ENCODE measurements at regions not wholly inside any gene's neighbourhood (a gene's known extent, or its start where the extent isn't known, plus 50 kb on each side); places are given as distances from the start of the nearest gene placed in this dataset.

- Histone ChIP-seq H3K9ac (no peak overlapping the region), H2AFZ (ENCODE audit: low read depth) (no peak overlapping the region), H3F3A (replicated peaks; ENCODE audit: insufficient read depth) (no peaks in the 10 kb centered on the region), H3K4me3 (ENCODE audit: low read depth in 2 of 2, low read length in 1 of 2) (no peak overlapping the region), H3K4me2 (no peak overlapping the region), H3K79me2 (ENCODE audit: insufficient read depth) (no peaks in the 10 kb centered on the region), H3K27me3 (ENCODE audit: insufficient read depth) (no peaks in the 10 kb centered on the region), H3K9me3 (peaks cover 3% of the 10 kb centered on the region; the same call in 1 of the 2 replicates), H4K20me1 (ENCODE audit: insufficient read depth) (no peaks in the 10 kb centered on the region), H3K27ac (ENCODE audit: low read depth in 2 of 2, low read length in 1 of 2) (no peak overlapping the region), H3K4me1 (ENCODE audit: control insufficient read depth in 1 of 2, insufficient read depth in 2 of 2, low read depth in 1 of 2, low read length in 1 of 2) (no peaks in the 10 kb centered on the region), H3K9me2 (no peaks in the 10 kb centered on the region; the same call in 1 of the 2 replicates), H3K36me3 (replicated peaks in 1 of 2; ENCODE audit: control insufficient read depth in 1 of 2, insufficient read depth in 2 of 2, low read length in 1 of 2) (no peaks in the 10 kb centered on the region)
- 18% methylated on average over 3 of the region's 3 CpGs for WGBS (ENCODE audit: low lambda C conversion rate)
- POLR2A ChIA-PET = no interaction called here
- DNase-seq = no peak
- CTCF ChIA-PET = interaction anchor here (1.4 kb wide), 1 partner anchor 206 kb away, joined by 3 read pairs; no protein-coding TSS in a partner anchor
- TF ChIP-seq RAD21 (IDR thresholded peaks at IDR 0.05; ENCODE audit: low read length) (no peak), MXI1 (IDR thresholded peaks at IDR 0.05; ENCODE audit: low read depth, low read length) (no peak), EZH2phosphoT487 (IDR thresholded peaks at IDR 0.05; ENCODE audit: borderline replicate concordance, low read depth) (no peak), SMC3 (IDR thresholded peaks at IDR 0.05; ENCODE audit: low read depth, low read length) (no peak), CTCF (IDR thresholded peaks at IDR 0.05) (no peak), FOXJ3 (CRISPR knock-in tag; IDR thresholded peaks at IDR 0.05) (no peak), CHD2 (IDR thresholded peaks at IDR 0.05; ENCODE audit: low read length, partially characterized antibody) (no peak), TCF12 (IDR thresholded peaks at IDR 0.05) (no peak), IRF3 (IDR thresholded peaks at IDR 0.05; ENCODE audit: low read depth, low read length) (no peak), RXRA (IDR thresholded peaks at IDR 0.05; ENCODE audit: borderline replicate concordance, low read depth) (no peak), NRF1 (IDR thresholded peaks at IDR 0.05; ENCODE audit: low read depth, low read length) (no peak), RFX5 (IDR thresholded peaks at IDR 0.05; ENCODE audit: low read length) (no peak), FOSL2 (IDR thresholded peaks at IDR 0.05; ENCODE audit: borderline replicate concordance, low read depth) (no peak), FOXM1 (IDR thresholded peaks at IDR 0.05; ENCODE audit: low read depth) (no peak), SIN3A (IDR thresholded peaks at IDR 0.05; ENCODE audit: borderline replicate concordance, low read depth, low read length) (no peak), EP300 (IDR thresholded peaks at IDR 0.05; ENCODE audit: borderline replicate concordance in 1 of 2, low read depth in 1 of 2, low read length in 1 of 2) (no peak)
These were observed 320.8 kb upstream of the CCDC196 start for GRCh38 chr14:66165337-66165736.

GRCh38 chr14:66174453-66174891 is 311.7 kb upstream of the CCDC196 start:
- DNase-seq = no peak
- CTCF ChIA-PET = no interaction called here
- WGBS (ENCODE audit: low lambda C conversion rate) = 6% methylated on average over 1 of the region's 1 CpG

More at GRCh38 chr14:66174453-66174891, 311.7 kb upstream of the CCDC196 start:
- no peaks in the 10 kb centered on the region for H3K9me2 ChIP-seq
- H3K27ac ChIP-seq (ENCODE audit: low read depth in 2 of 2, low read length in 1 of 2) = no peak overlapping the region
- POLR2A ChIA-PET = no interaction called here
- H3K9me3 ChIP-seq = 0 out of 2 replicates have a peak, but pooled peaks cover 3% of the 10 kb centered on the region
- no peaks in the 10 kb centered on the region for H3K36me3 ChIP-seq (replicated peaks in 1 of 2; ENCODE audit: control insufficient read depth in 1 of 2, insufficient read depth in 2 of 2, low read length in 1 of 2)
- no peaks in the 10 kb centered on the region for H3K79me2 ChIP-seq (ENCODE audit: insufficient read depth)
- no peak for TF ChIP-seq SMC3 (IDR thresholded peaks at IDR 0.05; ENCODE audit: low read depth, low read length)
- no peaks in the 10 kb centered on the region for H3K27me3 ChIP-seq (ENCODE audit: insufficient read depth)
- no peak overlapping the region for H3K9ac ChIP-seq
- no peaks in the 10 kb centered on the region for H3K4me1 ChIP-seq (ENCODE audit: control insufficient read depth in 1 of 2, insufficient read depth in 2 of 2, low read depth in 1 of 2, low read length in 1 of 2)
- H3K4me2 ChIP-seq = no peak overlapping the region
- no peak overlapping the region for H3K4me3 ChIP-seq (ENCODE audit: low read depth in 2 of 2, low read length in 1 of 2)
- no peak overlapping the region for H2AFZ ChIP-seq (ENCODE audit: low read depth)
- H3F3A ChIP-seq (replicated peaks; ENCODE audit: insufficient read depth) = no peaks in the 10 kb centered on the region
- H4K20me1 ChIP-seq (ENCODE audit: insufficient read depth) = no peaks in the 10 kb centered on the region

All from SK-N-SH (cell line).